OCI-LY1 (cell line): ENCODE measurements at regions not wholly inside any gene's neighbourhood (a gene's known extent, or its start where the extent isn't known, plus 50 kb on each side); places are given as distances from the start of the nearest gene placed in this dataset.

Experiments
- EZH2 ChIP-seq: fragments of 200-600 bp; sonication (generic), shearing (Covaris generic); IDR thresholded peaks from 2 replicates; pipeline ENCODE4 v1.8.0; 2017; ENCODE audit warnings: borderline replicate concordance, mixed run types, mild to moderate bottlenecking, antibody characterized with exemption, low read length, moderate library complexity, mixed read lengths
- TF ChIP-seq, protein P1 (sequence below): fragments of 200-600 bp; sonication (generic), shearing (Covaris generic); IDR thresholded peaks from 2 replicates; pipeline ENCODE4 v1.5.1; 2017; ENCODE audit warnings: mild to moderate bottlenecking, antibody characterized with exemption, low read length, moderate library complexity, mixed read lengths

DNA sequence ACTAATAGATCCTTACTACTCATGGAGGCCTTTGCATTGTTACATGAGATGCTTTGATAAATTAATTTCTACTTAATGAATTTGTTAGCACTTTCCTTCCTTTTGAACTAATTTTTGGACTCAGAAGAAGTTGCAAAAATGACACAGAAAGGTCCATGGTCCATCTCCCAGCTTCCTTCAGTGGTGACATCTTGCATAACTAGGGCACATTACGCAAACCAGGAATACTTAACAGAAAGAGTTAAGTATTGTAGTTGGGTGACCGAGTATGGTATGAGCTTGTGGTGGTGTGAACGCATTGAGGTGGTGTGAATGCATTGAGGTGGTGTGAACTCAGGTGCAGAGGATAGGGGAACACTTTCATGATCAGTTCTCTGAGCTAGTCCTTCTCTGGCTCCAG lies 151.1 kb upstream of the TWIST2 start:
- TF ChIP-seq, protein P1, sequence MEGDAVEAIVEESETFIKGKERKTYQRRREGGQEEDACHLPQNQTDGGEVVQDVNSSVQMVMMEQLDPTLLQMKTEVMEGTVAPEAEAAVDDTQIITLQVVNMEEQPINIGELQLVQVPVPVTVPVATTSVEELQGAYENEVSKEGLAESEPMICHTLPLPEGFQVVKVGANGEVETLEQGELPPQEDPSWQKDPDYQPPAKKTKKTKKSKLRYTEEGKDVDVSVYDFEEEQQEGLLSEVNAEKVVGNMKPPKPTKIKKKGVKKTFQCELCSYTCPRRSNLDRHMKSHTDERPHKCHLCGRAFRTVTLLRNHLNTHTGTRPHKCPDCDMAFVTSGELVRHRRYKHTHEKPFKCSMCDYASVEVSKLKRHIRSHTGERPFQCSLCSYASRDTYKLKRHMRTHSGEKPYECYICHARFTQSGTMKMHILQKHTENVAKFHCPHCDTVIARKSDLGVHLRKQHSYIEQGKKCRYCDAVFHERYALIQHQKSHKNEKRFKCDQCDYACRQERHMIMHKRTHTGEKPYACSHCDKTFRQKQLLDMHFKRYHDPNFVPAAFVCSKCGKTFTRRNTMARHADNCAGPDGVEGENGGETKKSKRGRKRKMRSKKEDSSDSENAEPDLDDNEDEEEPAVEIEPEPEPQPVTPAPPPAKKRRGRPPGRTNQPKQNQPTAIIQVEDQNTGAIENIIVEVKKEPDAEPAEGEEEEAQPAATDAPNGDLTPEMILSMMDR: no peak
- no peak for TF ChIP-seq EZH2
